HCT116 (cell line): ENCODE measurements at regions not wholly inside any gene's neighbourhood (a gene's known extent, or its start where the extent isn't known, plus 50 kb on each side); places are given as distances from the start of the nearest gene placed in this dataset.

Source experiments
- ATAC-seq: fragments of 200-7000 bp; cut with Tn5 transposase; 2 replicates; pipeline ENCODE4 v1.9.1; 2020; ENCODE audit warnings: mild to moderate bottlenecking, moderate library complexity
- BruUV-seq: library from RNA; stranded (reverse); fragments of 400-500 nt; replicated peaks from 2 replicates; lab custom pipeline; 2021; lab: Mats Ljungman, UMichigan
- CTCF ChIA-PET: fragments of 300-600 bp; sonication (Branson Sonifier 250); formaldehyde crosslinking; loops from one replicate; lab custom pipeline; 2021; ENCODE audit warnings: antibody characterized with exemption; lab: Charles Lee
- POLR2A ChIA-PET: fragments of 300-600, 350-600 bp; sonication (Branson Sonifier 250); formaldehyde crosslinking; loops from one replicate; lab custom pipeline; 2021; ENCODE audit warnings: antibody characterized with exemption; lab: Charles Lee
- RAD21 ChIA-PET, 2 experiments: fragments of 300-600 bp; sonication (Branson Sonifier 250); formaldehyde crosslinking; loops; one replicate each; lab custom pipeline; 2023; ENCODE audit warnings: low total read pairs in 2 of 2; ENCODE audit not compliant: uncharacterized antibody in 2 of 2, unreplicated experiment in 2 of 2, low non-redundant PET in 1 of 2; lab: Charles Lee
- DNase-seq: peaks from one replicate; pipeline ENCODE4 v3.0.0-alpha.2; 2010; ENCODE audit warnings: low read depth, low spot score
- H2AFZ ChIP-seq: fragments of 200-600 bp; shearing (Covaris generic), sonication (generic); 2 replicates; pipeline ENCODE4 v1.6.1; 2017; ENCODE audit warnings: low read depth, mixed run types, mixed read lengths, antibody characterized with exemption, low read length; ENCODE audit not compliant: poor library complexity, severe bottlenecking
- H3K27ac ChIP-seq: 2 replicates; pipeline ENCODE4 v1.5.1; 2012; ENCODE audit warnings: low read depth, low read length
- H3K27me3 ChIP-seq: fragments of 200-600 bp; sonication (generic); 2 replicates; pipeline ENCODE4 v1.6.1; 2016; ENCODE audit warnings: mixed run types, low read length, mixed read lengths; ENCODE audit not compliant: insufficient read depth
- H3K36me3 ChIP-seq, 2 experiments: fragments of 200-500 bp in 1 of 2; fragments of 200-600 bp in 1 of 2; sonication (Bioruptor generic) in 1 of 2; sonication (generic) in 1 of 2; 2 replicates each; pipeline versions ENCODE4 v1.5.1 to v1.6.1; 2014 to 2016; ENCODE audit warnings: low read length in 2 of 2, inconsistent platforms in 1 of 2, mixed read lengths in 1 of 2, mixed run types in 1 of 2; ENCODE audit not compliant: insufficient read depth in 2 of 2, control insufficient read depth in 1 of 2
- H3K4me1 ChIP-seq, 2 experiments: fragments of 200-600 bp in 1 of 2; sonication (generic) in 1 of 2; 2 replicates each; pipeline versions ENCODE4 v1.5.1 to v1.6.1; 2012 to 2017; ENCODE audit warnings: low read length in 2 of 2, inconsistent platforms in 1 of 2, mild to moderate bottlenecking in 1 of 2, mixed read lengths in 1 of 2, mixed run types in 1 of 2, moderate library complexity in 1 of 2; ENCODE audit not compliant: insufficient read depth in 2 of 2, control insufficient read depth in 1 of 2
- H3K4me2 ChIP-seq: fragments of 200-600 bp; sonication (generic); 2 replicates; pipeline ENCODE4 v1.6.1; 2017; ENCODE audit warnings: mixed run types, low read length, mixed read lengths
- H3K4me3 ChIP-seq, 2 experiments: fragments of 200-600 bp in 1 of 2; sonication (generic) in 1 of 2; replicated peaks in 1 of 2; 2 replicates each; pipeline ENCODE4 v1.5.1; 2011 to 2016; ENCODE audit warnings: low read length in 2 of 2, control low read depth in 1 of 2, low read depth in 1 of 2, mild to moderate bottlenecking in 1 of 2, mixed read lengths in 1 of 2, mixed run types in 1 of 2
- H3K79me2 ChIP-seq: fragments of 200-600 bp; sonication (generic); 2 replicates; pipeline ENCODE4 v1.6.1; 2017; ENCODE audit warnings: mild to moderate bottlenecking, mixed run types, low read length, moderate library complexity, mixed read lengths; ENCODE audit not compliant: insufficient read depth
- H3K9ac ChIP-seq: fragments of 200-600 bp; sonication (generic); 2 replicates; pipeline ENCODE4 v1.6.1; 2016; ENCODE audit warnings: low read length, mixed read lengths
- H3K9me2 ChIP-seq: fragments of 200-600 bp; sonication (generic), shearing (Covaris generic); 2 replicates; pipeline ENCODE4 v1.6.1; 2017; ENCODE audit warnings: mixed run types, mild to moderate bottlenecking, moderate library complexity; ENCODE audit not compliant: insufficient read depth
- H3K9me3 ChIP-seq, 2 experiments: fragments of 200-500 bp in 1 of 2; fragments of 200-600 bp in 1 of 2; sonication (Bioruptor generic) in 1 of 2; sonication (generic) in 1 of 2; 2 replicates each; pipeline ENCODE4 v1.6.1; 2014 to 2017; ENCODE audit warnings: low read length in 2 of 2, mixed read lengths in 2 of 2, inconsistent platforms in 1 of 2, low read depth in 1 of 2, mild to moderate bottlenecking in 1 of 2, mixed run types in 1 of 2, moderate library complexity in 1 of 2; ENCODE audit not compliant: control insufficient read depth in 1 of 2, insufficient read depth in 1 of 2
- H4K20me1 ChIP-seq: fragments of 200-600 bp; sonication (generic), shearing (Covaris generic); 2 replicates; pipeline ENCODE4 v1.6.1; 2017; ENCODE audit warnings: mixed run types, mild to moderate bottlenecking, moderate library complexity; ENCODE audit not compliant: insufficient read depth
- CBX3 ChIP-seq: IDR thresholded peaks from 2 replicates; pipeline ENCODE4 v1.6.1; 2012; ENCODE audit warnings: low read depth
- CEBPB ChIP-seq: IDR thresholded peaks from 2 replicates; pipeline ENCODE4 v1.6.1; 2012; ENCODE audit warnings: low read depth
- EGR1 ChIP-seq: IDR thresholded peaks from 2 replicates; pipeline ENCODE4 v1.6.1; 2012; ENCODE audit warnings: low read depth
- ELF1 ChIP-seq: IDR thresholded peaks from 2 replicates; pipeline ENCODE4 v1.6.1; 2012; ENCODE audit warnings: low read depth, borderline replicate concordance
- EZH2phosphoT487 ChIP-seq: fragments of 200-600 bp; IDR thresholded peaks from 2 replicates; pipeline ENCODE4 v1.6.1; 2018; ENCODE audit warnings: antibody characterized with exemption, borderline replicate concordance
- FOSL1 ChIP-seq: IDR thresholded peaks from 2 replicates; pipeline ENCODE4 v1.6.1; 2012; ENCODE audit warnings: low read depth
- JUND ChIP-seq: IDR thresholded peaks from 2 replicates; pipeline ENCODE4 v1.6.1; 2012
- RAD21 ChIP-seq: IDR thresholded peaks from 2 replicates; pipeline ENCODE4 v1.6.1; 2012; ENCODE audit warnings: low read depth, mild to moderate bottlenecking
- SIN3A ChIP-seq: IDR thresholded peaks from 2 replicates; pipeline ENCODE4 v1.6.1; 2012; ENCODE audit warnings: low read depth
- SP1 ChIP-seq: IDR thresholded peaks from 2 replicates; pipeline ENCODE4 v1.6.1; 2012; ENCODE audit warnings: low read depth
- SRF ChIP-seq: IDR thresholded peaks from 2 replicates; pipeline ENCODE4 v1.6.1; 2012; ENCODE audit warnings: low read depth
- YY1 ChIP-seq: IDR thresholded peaks from 2 replicates; pipeline ENCODE4 v1.6.1; 2011; ENCODE audit warnings: low read length, low read depth, moderate library complexity, mild to moderate bottlenecking; ENCODE audit not compliant: insufficient replicate concordance; ENCODE audit errors: extremely low read depth
- ZBTB33 ChIP-seq: IDR thresholded peaks from 2 replicates; pipeline ENCODE4 v1.6.1; 2011; ENCODE audit warnings: mild to moderate bottlenecking, low read length, moderate library complexity; ENCODE audit not compliant: insufficient replicate concordance; ENCODE audit errors: extremely low read depth
- ZNF274 ChIP-seq: fragments of 200-500 bp; sonication (Bioruptor generic); IDR thresholded peaks from 2 replicates; pipeline ENCODE4 v1.6.1; 2014; ENCODE audit warnings: mild to moderate bottlenecking, low read depth, low read length, inconsistent platforms
- intact Hi-C: fragments of 100-400 bp; cut with micrococcal nuclease; formaldehyde crosslinking; loops from 2 replicates; pipeline ENCODE4 v1.10.0; 2022

- Histone ChIP-seq H3K79me2 (no peaks in the 10 kb centered on the region), H3K9me3 (peaks cover 0 to 11% of the 10 kb centered on the region in 2 experiments; a peak in 2 of 4 replicates), H3K27me3 (no peaks in the 10 kb centered on the region), H3K9me2 (no peaks in the 10 kb centered on the region), H3K4me1 (no peaks in the 10 kb centered on the region), H3K9ac (no peak overlapping the region), H2AFZ (no peak overlapping the region), H4K20me1 (no peaks in the 10 kb centered on the region), H3K4me3 (no peak overlapping the region), H3K4me2 (no peak overlapping the region), H3K27ac (no peak overlapping the region), H3K36me3 (no peaks in the 10 kb centered on the region)
- intact Hi-C loops = no loop called here
- ATAC-seq (no peak), DNase-seq (no peak)
- no TSS peak for BruUV-seq
- TF ChIP-seq EZH2phosphoT487 = no peak
- no peak for TF ChIP-seq ZBTB33
- TF ChIP-seq EGR1 = no peak
- no peak for TF ChIP-seq ELF1
- TF ChIP-seq SIN3A = no peak
- TF ChIP-seq SRF = no peak
- no peak for TF ChIP-seq FOSL1
- no peak for TF ChIP-seq RAD21
- TF ChIP-seq CEBPB = no peak
- no peak for TF ChIP-seq YY1
- no peak for TF ChIP-seq CBX3
- CTCF ChIA-PET = no interaction called here
- POLR2A ChIA-PET = no interaction called here
- RAD21 ChIA-PET = no interaction called here
These were observed 382.9 kb upstream of the CELF4 start for GRCh38 chr18:37948471-37948870.

GRCh38 chr18:37946324-37946723, 380.7 kb upstream of the CELF4 start:
- no peaks in the 10 kb centered on the region for H3K36me3 ChIP-seq
- H3K4me2 ChIP-seq = no peak overlapping the region
- no peaks in the 10 kb centered on the region for H3K4me1 ChIP-seq
- H3K9me3 ChIP-seq = peaks cover 0 to 4% of the 10 kb centered on the region in 2 experiments; a peak in 2 of 4 replicates
- ChIA-PET RAD21 (no interaction called here), POLR2A (no interaction called here), CTCF (no interaction called here)
- H3K9me2 ChIP-seq = no peaks in the 10 kb centered on the region
- no peaks in the 10 kb centered on the region for H3K27me3 ChIP-seq
- H3K9ac ChIP-seq = no peak overlapping the region
- H3K79me2 ChIP-seq = no peaks in the 10 kb centered on the region
- BruUV-seq = no TSS peak
- DNase-seq (no peak), ATAC-seq (no peak)
- intact Hi-C loops = no loop called here
- no peak overlapping the region for H3K4me3 ChIP-seq
- no peak overlapping the region for H3K27ac ChIP-seq
- TF ChIP-seq YY1 = no peak
- no peak for TF ChIP-seq JUND
- no peak for TF ChIP-seq EZH2phosphoT487
- TF ChIP-seq ZNF274 = no peak
- no peak for TF ChIP-seq SRF
- no peak for TF ChIP-seq ELF1
- TF ChIP-seq SP1 = no peak
- no peak overlapping the region for H2AFZ ChIP-seq
- H4K20me1 ChIP-seq = no peaks in the 10 kb centered on the region
